Gastroesophageal sphincter (tissue), 3 donors: ENCODE measurements at regions not wholly inside any gene's neighbourhood (a gene's known extent, or its start where the extent isn't known, plus 50 kb on each side); places are given as distances from the start of the nearest gene placed in this dataset.

ENCODE experiments used
- EP300 ChIP-seq: sonication (generic); formaldehyde crosslinking; IDR thresholded peaks from one replicate; pipeline ENCODE4 v1.6.1; 2017; ENCODE audit warnings: antibody characterized with exemption, mild to moderate bottlenecking
- POLR2A ChIP-seq, 2 donors: fragments of 450-650 bp; IDR thresholded peaks; one replicate each; pipeline ENCODE4 v1.6.1; 2017; ENCODE audit warnings: antibody characterized with exemption in 2 of 2, mild to moderate bottlenecking in 2 of 2, moderate library complexity in 1 of 2
- POLR2AphosphoS5 ChIP-seq: sonication (generic); formaldehyde crosslinking; IDR thresholded peaks from one replicate; pipeline ENCODE4 v1.6.1; 2017; ENCODE audit warnings: antibody characterized with exemption
- TF ChIP-seq, protein P1 (sequence below), 4 experiments: fragments of 200-600 bp in 2 of 4; fragments of 450-650 bp in 2 of 4; sonication (generic) in 1 of 4; IDR thresholded peaks; one replicate each; pipeline ENCODE4 v1.5.1; 2017 to 2019; ENCODE audit warnings: antibody characterized with exemption in 4 of 4, mild to moderate bottlenecking in 2 of 4, moderate library complexity in 2 of 4

GRCh38 chr5:158066076-158066475, 207.1 kb upstream of the CLINT1 start:
- TF ChIP-seq POLR2AphosphoS5: no peak
- TF ChIP-seq, protein P1, sequence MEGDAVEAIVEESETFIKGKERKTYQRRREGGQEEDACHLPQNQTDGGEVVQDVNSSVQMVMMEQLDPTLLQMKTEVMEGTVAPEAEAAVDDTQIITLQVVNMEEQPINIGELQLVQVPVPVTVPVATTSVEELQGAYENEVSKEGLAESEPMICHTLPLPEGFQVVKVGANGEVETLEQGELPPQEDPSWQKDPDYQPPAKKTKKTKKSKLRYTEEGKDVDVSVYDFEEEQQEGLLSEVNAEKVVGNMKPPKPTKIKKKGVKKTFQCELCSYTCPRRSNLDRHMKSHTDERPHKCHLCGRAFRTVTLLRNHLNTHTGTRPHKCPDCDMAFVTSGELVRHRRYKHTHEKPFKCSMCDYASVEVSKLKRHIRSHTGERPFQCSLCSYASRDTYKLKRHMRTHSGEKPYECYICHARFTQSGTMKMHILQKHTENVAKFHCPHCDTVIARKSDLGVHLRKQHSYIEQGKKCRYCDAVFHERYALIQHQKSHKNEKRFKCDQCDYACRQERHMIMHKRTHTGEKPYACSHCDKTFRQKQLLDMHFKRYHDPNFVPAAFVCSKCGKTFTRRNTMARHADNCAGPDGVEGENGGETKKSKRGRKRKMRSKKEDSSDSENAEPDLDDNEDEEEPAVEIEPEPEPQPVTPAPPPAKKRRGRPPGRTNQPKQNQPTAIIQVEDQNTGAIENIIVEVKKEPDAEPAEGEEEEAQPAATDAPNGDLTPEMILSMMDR (IDR thresholded peaks at IDR 0.05): no peak
- TF ChIP-seq POLR2A (IDR thresholded peaks at IDR 0.05): no peak
- TF ChIP-seq EP300: no peak
